ENCODE measurements at regions not wholly inside any gene's neighbourhood (a gene's known extent, or its start where the extent isn't known, plus 50 kb on each side); places are given as distances from the start of the nearest gene placed in this dataset.

- no peak for DNase-seq
Measured at GRCh38 chr6:44062771-44063560, 64.3 kb downstream of the MRPL14 start.

GRCh38 chr6:44062105-44062770 is 65.0 kb downstream of the MRPL14 start:
- DNase-seq: no peak

- no peak for DNase-seq
Measured at GRCh38 chr6:44061375-44062104, 65.7 kb downstream of the MRPL14 start.

GRCh38 chr6:44060612-44061374 is 66.5 kb downstream of the MRPL14 start:
- no peak for DNase-seq

- DNase-seq: no peak
Measured at GRCh38 chr6:44059359-44060346, 67.6 kb downstream of the MRPL14 start.

GRCh38 chr6:44058617-44059358 is 68.5 kb downstream of the MRPL14 start:
- DNase-seq: no peak

- no peak for DNase-seq
Measured at GRCh38 chr6:44057931-44058616, 69.2 kb downstream of the MRPL14 start.

GRCh38 chr6:44057238-44057930 is 69.9 kb downstream of the MRPL14 start:
- no peak for DNase-seq

GRCh38 chr6:44056392-44057237 is 70.6 kb downstream of the MRPL14 start:
- DNase-seq: no peak

GRCh38 chr6:44054721-44055559 is 72.3 kb downstream of the MRPL14 start:
- DNase-seq: no peak

- no peak for DNase-seq
Measured at GRCh38 chr6:44053760-44054556, 73.3 kb downstream of the MRPL14 start.

GRCh38 chr6:44053106-44053756 is 74.0 kb downstream of the MRPL14 start:
- DNase-seq: no peak

- DNase-seq: no peak
Measured at GRCh38 chr6:44052419-44053023, 74.7 kb downstream of the MRPL14 start.

GRCh38 chr6:44051515-44051914 is 75.7 kb downstream of the MRPL14 start:
- no peak for DNase-seq

- no peak for DNase-seq
Measured at GRCh38 chr6:44050872-44051505, 76.3 kb downstream of the MRPL14 start.

Measured in NCI-H1436 treated with DMSO at 0.1 percent for 48 hours (cell line).